Kidney (tissue), 13 donors: ENCODE measurements at regions not wholly inside any gene's neighbourhood (a gene's known extent, or its start where the extent isn't known, plus 50 kb on each side); places are given as distances from the start of the nearest gene placed in this dataset.
A peak's percentile ranks its signal among the peaks of the same experiment; 100 is the strongest.

Source experiments
- DNase-seq, 5 donors: peaks; one replicate each; pipeline ENCODE4 v3.0.0-alpha.2; 2013 to 2020
- FAIRE-seq: peaks from 2 replicates; lab custom pipeline; 2012; peaks lifted over from hg19 to GRCh38; lab: Jason Lieb, UNC
- H3K27ac ChIP-seq, 2 donors: one replicate each; pipeline ENCODE4 v1.7.0; 2013; ENCODE audit warnings: low read depth in 2 of 2, low read length in 2 of 2, inconsistent platforms in 1 of 2
- H3K27me3 ChIP-seq: one replicate; pipeline ENCODE4 v1.7.1; 2013; ENCODE audit warnings: low read length, inconsistent platforms; ENCODE audit not compliant: control insufficient read depth, insufficient read depth
- H3K36me3 ChIP-seq, 3 donors: one replicate each; pipeline versions ENCODE4 v1.7.0 to v1.7.1; 2013; ENCODE audit warnings: low read length in 3 of 3, control low read depth in 1 of 3, inconsistent platforms in 1 of 3; ENCODE audit not compliant: insufficient read depth in 3 of 3, control insufficient read depth in 2 of 3
- H3K4me1 ChIP-seq, 3 donors: one replicate each; pipeline versions ENCODE4 v1.7.0 to v1.7.1; 2013; ENCODE audit warnings: low read length in 3 of 3, inconsistent platforms in 1 of 3, low read depth in 1 of 3; ENCODE audit not compliant: control insufficient read depth in 2 of 3, insufficient read depth in 2 of 3
- H3K4me3 ChIP-seq, 3 donors: one replicate each; pipeline versions ENCODE4 v1.7.0 to v1.8.1; 2013; ENCODE audit warnings: low read length in 3 of 3, control low read depth in 1 of 3, inconsistent platforms in 1 of 3
- H3K9ac ChIP-seq, 3 donors: one replicate each; pipeline versions ENCODE4 v1.7.0 to v1.7.1; 2013; ENCODE audit warnings: low read length in 3 of 3, control low read depth in 1 of 3, inconsistent platforms in 1 of 3
- H3K9me3 ChIP-seq, 3 donors: one replicate each; pipeline versions ENCODE4 v1.7.0 to v1.7.1; 2013; ENCODE audit warnings: low read length in 3 of 3, control low read depth in 1 of 3, inconsistent platforms in 1 of 3; ENCODE audit not compliant: control insufficient read depth in 2 of 3, insufficient read depth in 1 of 3
- intact Hi-C: fragments of 100-400 bp; cut with DNase I; formaldehyde crosslinking; loops from one replicate; pipeline ENCODE4 v1.11.1; 2022
- TF ChIP-seq, protein P1 (sequence below): IDR thresholded peaks from 3 replicates; pipeline ENCODE4 v1.5.1; 2012; ENCODE audit warnings: mild to moderate bottlenecking, moderate library complexity, borderline replicate concordance; ENCODE audit not compliant: insufficient read depth; ENCODE audit errors: extremely low read depth
- donor health status: control.
- donor health status: control.
- donor health status: control.
- donor health status: control.
- donor health status: control.
- donor health status: DM: yes; HTN: yes; CAD: no.
- donor health status: Normal renal cell carcinoma (clear cell type).

DNA sequence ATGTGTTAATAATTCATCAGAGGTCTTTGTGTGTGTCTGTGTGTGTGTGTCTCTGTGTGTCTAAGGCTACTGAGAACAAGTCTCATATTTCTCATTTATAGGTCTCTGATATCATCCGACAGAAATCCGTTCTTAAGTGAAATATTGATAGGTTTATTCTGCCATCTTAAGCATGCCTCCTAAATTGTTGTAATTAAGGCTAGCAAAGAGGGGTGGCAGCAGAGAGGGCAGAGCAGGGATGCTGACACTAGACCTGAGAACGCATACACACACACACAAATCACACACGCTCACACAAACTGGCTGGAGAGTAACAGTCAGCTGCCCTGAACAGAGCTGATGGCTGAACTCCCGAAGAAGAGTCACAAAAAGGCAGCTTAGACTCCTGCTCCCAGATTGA is 84.9 kb upstream of the LRFN2 start:
- DNase-seq (peak in 2 of 5 donors; percentile 21 to 26), FAIRE-seq (no peak)
- intact Hi-C loops, result no loop called here
- no peaks in the 10 kb centered on the region for H3K27me3 ChIP-seq
- H3K4me3 ChIP-seq, result no peak overlapping the region
- H3K27ac ChIP-seq, result no peak overlapping the region
- H3K9me3 ChIP-seq, result no peaks in the 10 kb centered on the region
- no peaks in the 10 kb centered on the region for H3K36me3 ChIP-seq
- TF ChIP-seq, protein P1, sequence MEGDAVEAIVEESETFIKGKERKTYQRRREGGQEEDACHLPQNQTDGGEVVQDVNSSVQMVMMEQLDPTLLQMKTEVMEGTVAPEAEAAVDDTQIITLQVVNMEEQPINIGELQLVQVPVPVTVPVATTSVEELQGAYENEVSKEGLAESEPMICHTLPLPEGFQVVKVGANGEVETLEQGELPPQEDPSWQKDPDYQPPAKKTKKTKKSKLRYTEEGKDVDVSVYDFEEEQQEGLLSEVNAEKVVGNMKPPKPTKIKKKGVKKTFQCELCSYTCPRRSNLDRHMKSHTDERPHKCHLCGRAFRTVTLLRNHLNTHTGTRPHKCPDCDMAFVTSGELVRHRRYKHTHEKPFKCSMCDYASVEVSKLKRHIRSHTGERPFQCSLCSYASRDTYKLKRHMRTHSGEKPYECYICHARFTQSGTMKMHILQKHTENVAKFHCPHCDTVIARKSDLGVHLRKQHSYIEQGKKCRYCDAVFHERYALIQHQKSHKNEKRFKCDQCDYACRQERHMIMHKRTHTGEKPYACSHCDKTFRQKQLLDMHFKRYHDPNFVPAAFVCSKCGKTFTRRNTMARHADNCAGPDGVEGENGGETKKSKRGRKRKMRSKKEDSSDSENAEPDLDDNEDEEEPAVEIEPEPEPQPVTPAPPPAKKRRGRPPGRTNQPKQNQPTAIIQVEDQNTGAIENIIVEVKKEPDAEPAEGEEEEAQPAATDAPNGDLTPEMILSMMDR, result no peak
- no peak overlapping the region for H3K9ac ChIP-seq
- no peaks in the 10 kb centered on the region for H3K4me1 ChIP-seq

DNA sequence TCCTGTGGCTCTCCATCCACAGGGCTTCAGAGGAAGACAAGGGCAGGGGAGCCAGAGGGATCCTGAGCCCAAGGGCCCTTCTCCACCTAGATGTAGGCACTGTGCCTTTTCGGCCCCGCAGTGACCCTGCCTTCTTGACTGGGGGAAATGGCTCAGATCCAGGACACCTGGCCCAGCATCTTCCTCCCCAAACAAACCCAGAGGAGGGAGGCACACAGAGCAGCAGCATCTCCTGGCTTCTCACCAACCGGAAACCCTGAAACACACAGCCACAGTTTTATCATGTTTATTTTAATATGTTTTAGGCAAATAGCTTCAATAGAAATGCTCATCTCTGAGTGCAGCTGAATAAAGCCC is 84.5 kb upstream of the LRFN2 start:
- Histone ChIP-seq H3K27ac (no peak overlapping the region), H3K9me3 (no peaks in the 10 kb centered on the region), H3K4me1 (no peaks in the 10 kb centered on the region), H3K9ac (no peak overlapping the region), H3K4me3 (no peak overlapping the region), H3K27me3 (no peaks in the 10 kb centered on the region), H3K36me3 (no peaks in the 10 kb centered on the region)
- TF ChIP-seq, protein P1, result no peak
- no peak for FAIRE-seq
- DNase-seq, result no peak
- intact Hi-C loops, result no loop called here

DNA sequence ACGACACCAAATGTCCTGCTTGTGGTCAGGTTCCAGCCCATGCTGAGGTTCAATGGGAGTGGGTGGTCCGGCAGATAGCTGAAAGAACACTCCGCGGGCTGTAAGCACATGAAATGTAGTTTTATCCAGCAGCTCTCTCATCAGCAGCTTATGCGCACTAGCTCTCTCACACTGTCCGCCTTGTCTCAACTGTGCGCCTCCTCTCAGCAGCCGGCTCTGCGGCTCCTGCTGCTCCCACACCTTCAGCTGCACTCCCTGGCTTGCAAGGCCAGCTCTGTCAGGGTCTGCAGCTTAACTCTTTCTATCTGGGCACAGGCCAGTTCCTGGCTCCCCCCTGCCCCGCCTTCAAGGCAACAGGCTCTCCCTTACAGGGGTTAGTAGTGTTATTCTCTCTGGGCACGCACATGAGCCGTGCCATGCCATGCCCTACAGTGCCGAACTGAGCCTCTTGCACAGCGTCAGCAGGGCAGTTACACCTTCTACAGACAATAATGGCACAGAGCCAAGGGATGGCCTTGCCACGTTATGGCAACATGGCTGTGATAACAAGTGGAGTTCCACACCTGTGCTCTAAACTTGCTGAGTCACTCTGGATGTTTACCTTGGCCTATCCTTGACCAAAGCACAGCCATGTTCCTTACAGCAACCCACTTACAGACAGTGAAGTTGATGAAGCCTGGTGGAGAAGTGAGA is 84.0 kb upstream of the LRFN2 start:
- FAIRE-seq, result no peak
- no peak overlapping the region for H3K27ac ChIP-seq

More for the DNA sequence above, 84.0 kb upstream of the LRFN2 start:
- Histone ChIP-seq H3K4me1 (no peaks in the 10 kb centered on the region), H3K4me3 (no peak overlapping the region), H3K9me3 (no peaks in the 10 kb centered on the region), H3K36me3 (no peaks in the 10 kb centered on the region), H3K9ac (no peak overlapping the region), H3K27me3 (no peaks in the 10 kb centered on the region)
- intact Hi-C loops, result no loop called here
- no peak for DNase-seq
- TF ChIP-seq, protein P1, result no peak
